HG02763 (cell line): ENCODE measurements at regions not wholly inside any gene's neighbourhood (a gene's known extent, or its start where the extent isn't known, plus 50 kb on each side); places are given as distances from the start of the nearest gene placed in this dataset.
"Not testable (repeated sequence)": the region's sequence is repeated elsewhere in the genome, so short reads cannot be mapped to it uniquely, and the experiment has no call there.

Experiments used
- ATAC-seq: cut with Tn5 transposase; IDR thresholded peaks from one replicate; pipeline ENCODE4 v1.9.1; 2021; ENCODE audit warnings: mild to moderate bottlenecking, moderate library complexity; ENCODE audit not compliant: unreplicated experiment

- no peak for ATAC-seq
These were observed 159.7 kb upstream of the POU1F1 start for GRCh38 chr3:87435926-87436620.

- ATAC-seq, result not testable (repeated sequence)
These were observed 157.1 kb upstream of the POU1F1 start for GRCh38 chr3:87433445-87433844.

GRCh38 chr3:87426918-87427317 is 150.5 kb upstream of the POU1F1 start:
- no peak for ATAC-seq

- no peak for ATAC-seq
These were observed 148.7 kb upstream of the POU1F1 start for GRCh38 chr3:87425056-87425455.

- no peak for ATAC-seq
These were observed 147.0 kb upstream of the POU1F1 start for GRCh38 chr3:87423336-87423735.

GRCh38 chr3:87422333-87422732 is 145.9 kb upstream of the POU1F1 start:
- ATAC-seq, result no peak

GRCh38 chr3:87420171-87420570 is 143.8 kb upstream of the POU1F1 start:
- no peak for ATAC-seq

- no peak for ATAC-seq
These were observed 137.9 kb upstream of the POU1F1 start for GRCh38 chr3:87414271-87414670.

GRCh38 chr3:87413814-87414213 is 137.4 kb upstream of the POU1F1 start:
- no peak for ATAC-seq

GRCh38 chr3:87410110-87410509 is 133.7 kb upstream of the POU1F1 start:
- no peak for ATAC-seq

- ATAC-seq, result no peak
These were observed 121.9 kb upstream of the POU1F1 start for GRCh38 chr3:87398168-87398801.

GRCh38 chr3:87397211-87397610 is 120.8 kb upstream of the POU1F1 start:
- ATAC-seq, result no peak

- ATAC-seq, result no peak
These were observed 114.4 kb upstream of the POU1F1 start for GRCh38 chr3:87390821-87391220.

GRCh38 chr3:87390353-87390752 is 114.0 kb upstream of the POU1F1 start:
- no peak for ATAC-seq

GRCh38 chr3:87375231-87375682 is 98.9 kb upstream of the POU1F1 start:
- no peak for ATAC-seq

GRCh38 chr3:87370007-87370406 is 93.6 kb upstream of the POU1F1 start:
- ATAC-seq, result no peak

GRCh38 chr3:87367736-87368135 is 91.4 kb upstream of the POU1F1 start:
- no peak for ATAC-seq

GRCh38 chr3:87363721-87364120 is 87.3 kb upstream of the POU1F1 start:
- no peak for ATAC-seq

GRCh38 chr3:87361956-87362355 is 85.6 kb upstream of the POU1F1 start:
- no peak for ATAC-seq

GRCh38 chr3:87361271-87361670 is 84.9 kb upstream of the POU1F1 start:
- ATAC-seq, result no peak

- ATAC-seq, result no peak
These were observed 83.4 kb upstream of the POU1F1 start for GRCh38 chr3:87359826-87360225.

GRCh38 chr3:87359025-87359424 is 82.6 kb upstream of the POU1F1 start:
- no peak for ATAC-seq

GRCh38 chr3:87358066-87358465 is 81.7 kb upstream of the POU1F1 start:
- ATAC-seq, result no peak
